COR-L47 (cell line): ENCODE measurements at regions not wholly inside any gene's neighbourhood (a gene's known extent, or its start where the extent isn't known, plus 50 kb on each side); places are given as distances from the start of the nearest gene placed in this dataset.
"Not testable (repeated sequence)": the region's sequence is repeated elsewhere in the genome, so short reads cannot be mapped to it uniquely, and the experiment has no call there.

Source experiments
- DNase-seq: peaks from one replicate; lab custom pipeline; 2025; lab: John Stamatoyannopoulos, UW

DNA sequence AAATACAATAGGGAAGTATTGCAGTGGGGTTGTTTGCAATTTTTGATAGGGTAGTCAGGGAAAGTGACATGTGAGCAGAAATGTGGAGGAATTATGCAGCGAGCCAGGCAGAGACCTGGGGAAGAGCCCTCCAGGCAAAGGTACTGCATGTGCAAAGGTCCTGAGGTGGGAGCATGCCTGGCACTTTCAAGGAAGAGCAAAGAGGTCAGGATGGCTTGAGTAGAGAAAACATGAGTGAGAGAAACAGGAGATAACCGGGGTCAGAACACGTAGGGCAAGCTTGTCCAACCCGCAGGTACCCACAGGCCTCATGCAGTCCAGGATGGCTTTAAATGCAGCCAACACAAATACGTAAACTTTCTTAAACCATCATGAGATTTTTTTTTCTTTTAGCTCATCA, 71.0 kb downstream of the COQ2 start:
- no peak for DNase-seq

DNA sequence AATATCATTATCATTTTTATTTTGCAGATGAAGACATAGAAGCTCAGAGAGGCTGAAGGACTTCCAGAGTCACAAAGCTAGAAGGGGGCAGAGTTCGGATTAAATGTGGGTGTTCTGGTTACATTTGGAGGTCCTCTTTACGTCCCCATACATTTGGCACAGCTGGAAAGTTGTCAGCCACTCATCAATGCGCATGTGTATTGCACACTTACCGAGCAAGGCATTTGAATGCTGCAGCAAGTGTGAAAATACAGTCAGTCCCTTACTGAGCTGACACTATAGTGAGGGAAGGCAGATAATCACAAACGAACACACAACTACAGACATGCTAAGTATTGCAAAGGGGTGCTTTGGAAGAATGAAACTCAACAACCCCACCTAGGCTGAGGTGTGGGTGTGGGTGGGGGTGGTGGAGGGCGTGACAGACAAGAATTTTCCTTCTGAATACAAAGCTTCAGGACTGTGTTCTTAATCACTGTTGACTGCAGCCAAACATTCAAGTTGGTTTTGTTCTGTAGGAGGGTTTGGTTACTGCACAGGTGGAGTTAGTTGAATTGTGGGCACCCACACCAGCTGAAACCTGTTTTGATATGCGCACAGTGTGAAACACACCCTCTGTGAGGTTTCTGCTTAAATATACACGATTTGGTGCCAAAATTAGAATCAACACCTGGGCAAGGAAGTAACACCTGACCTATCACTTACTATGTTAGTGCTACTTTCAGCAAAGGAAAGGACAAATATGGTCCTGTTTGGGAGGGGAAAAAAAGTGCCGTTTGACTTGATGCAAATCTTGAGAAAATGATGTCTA, 72.4 kb downstream of the COQ2 start:
- peak; percentile 86 for DNase-seq

DNA sequence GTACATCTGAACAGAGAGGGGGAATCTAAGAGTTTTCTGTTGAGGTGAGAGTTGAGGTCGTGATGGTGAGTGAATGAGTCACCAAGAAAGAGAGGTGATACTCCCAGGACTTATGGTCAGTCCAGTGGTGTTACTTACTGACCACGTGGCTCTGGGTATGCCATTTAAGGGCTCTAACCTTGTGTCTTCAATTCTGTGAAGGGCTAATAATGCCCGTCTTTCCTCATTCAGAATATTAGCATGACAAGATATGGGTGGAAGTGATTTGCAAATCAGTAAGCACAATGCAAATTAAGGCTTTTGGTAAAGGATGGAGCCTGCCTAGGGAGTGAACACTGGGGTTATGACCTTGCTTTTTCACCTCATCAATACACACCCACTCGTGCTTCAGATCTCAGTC, 75.2 kb downstream of the COQ2 start:
- no peak for DNase-seq

DNA sequence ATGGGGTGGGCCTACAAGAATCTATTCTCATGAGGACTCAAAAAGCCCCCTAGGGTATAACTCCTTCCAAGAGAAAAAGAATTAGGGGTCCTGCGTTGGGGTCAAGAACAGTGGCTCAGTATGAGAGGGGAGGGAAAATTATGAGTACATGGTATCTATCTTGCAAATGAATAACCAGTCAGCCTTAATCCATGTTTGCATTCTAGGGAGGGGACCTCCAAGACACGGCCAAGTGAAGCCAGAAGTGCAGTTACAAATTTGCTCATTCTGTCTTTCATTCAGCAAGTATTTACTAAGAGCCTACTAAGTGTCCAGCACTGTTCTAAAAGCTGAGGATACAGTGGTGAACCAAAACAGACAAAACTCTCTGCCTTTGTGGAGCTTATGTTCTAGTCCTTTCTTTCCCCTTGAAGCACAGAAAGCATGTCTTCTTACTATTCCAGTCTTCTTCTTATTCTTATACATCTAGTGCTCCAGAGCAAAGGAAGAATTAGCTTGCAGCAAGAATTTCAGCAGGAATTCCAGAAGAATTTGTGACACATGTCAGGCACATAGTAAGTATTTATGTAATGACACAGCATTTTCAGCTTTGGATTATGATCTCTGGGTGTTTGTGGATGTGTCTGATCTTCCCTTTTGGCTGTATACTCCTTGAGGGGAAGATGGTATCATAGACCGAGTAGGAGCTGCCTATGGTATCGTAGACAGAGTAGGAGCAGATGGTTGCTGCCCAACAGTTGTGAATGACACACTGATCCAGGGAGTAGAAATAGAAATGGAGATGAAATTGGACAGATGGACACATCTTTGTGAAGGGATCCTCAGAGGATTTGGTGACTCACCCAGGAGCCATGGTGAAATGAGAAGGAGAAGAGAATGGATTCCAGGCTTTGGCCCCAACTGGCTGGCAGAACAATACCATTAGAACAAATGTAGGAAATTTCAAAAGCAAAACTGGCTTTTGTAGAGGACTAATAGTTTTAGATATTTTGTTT, 75.9 kb downstream of the COQ2 start:
- DNase-seq = no peak

DNA sequence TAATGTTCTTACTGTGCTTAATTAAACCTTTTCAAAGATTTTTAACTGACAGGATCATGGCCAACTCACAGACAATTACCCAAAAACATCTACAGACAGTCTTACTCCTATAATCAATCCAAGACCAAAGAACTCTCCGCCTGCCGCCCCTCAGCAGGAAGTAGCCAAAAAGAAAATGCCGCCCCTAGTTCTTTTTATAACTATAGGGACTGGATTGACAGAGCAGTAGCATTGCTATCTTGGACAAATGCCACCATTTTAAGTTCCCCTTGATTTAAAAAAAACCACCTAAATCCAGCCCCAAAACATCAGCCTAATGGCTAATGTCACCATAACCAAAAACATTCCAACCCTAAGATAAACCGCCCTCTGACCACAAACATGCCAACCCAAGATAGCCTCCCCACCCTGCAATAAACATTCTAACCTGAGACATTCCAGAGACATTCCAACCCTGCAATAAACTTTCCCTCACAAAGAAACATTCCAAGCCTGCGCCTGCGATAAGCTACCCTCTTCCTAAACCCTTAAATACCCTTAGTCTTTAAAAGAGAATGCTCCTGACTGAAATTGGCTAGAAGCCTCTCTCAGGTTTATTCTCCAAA, 77.0 kb downstream of the COQ2 start:
- DNase-seq = no peak

DNA sequence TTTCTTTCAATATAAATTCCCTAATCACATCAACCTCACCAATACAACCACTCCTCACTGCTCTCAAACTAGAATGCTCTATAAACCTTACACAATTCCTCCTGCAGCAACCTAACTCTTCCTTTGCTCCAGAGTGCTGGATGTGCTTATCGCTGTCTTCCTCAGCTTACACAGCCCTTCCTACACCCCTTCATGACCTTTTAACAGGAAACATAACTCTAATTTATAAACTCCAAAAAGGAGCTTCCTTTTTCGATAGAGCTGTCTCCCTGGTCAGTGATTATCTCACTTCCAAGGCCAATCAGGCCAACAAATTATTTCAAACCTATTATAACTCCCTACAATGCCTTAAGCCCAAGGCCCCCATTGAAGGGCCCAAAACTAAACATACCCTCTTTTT, 78.8 kb downstream of the COQ2 start:
- DNase-seq = no peak

DNA sequence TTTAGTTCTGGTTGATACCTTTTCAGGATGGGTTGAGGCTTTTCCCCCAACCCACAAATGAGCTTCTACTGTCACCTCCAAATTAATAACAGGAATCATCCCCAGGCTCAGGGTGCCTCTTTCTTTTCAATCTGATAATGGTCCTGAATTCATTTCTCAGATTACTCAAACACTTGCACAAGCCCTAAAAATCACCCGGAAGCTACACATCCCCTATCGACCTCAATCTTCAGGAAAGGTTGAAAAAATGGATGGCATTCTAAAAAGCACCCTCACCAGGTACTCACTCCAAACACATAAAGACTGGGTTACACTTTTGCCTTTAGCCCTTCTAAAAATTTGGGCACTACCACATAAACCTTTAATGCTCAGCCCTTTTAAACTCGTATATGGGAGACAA, 79.9 kb downstream of the COQ2 start:
- no peak for DNase-seq

DNA sequence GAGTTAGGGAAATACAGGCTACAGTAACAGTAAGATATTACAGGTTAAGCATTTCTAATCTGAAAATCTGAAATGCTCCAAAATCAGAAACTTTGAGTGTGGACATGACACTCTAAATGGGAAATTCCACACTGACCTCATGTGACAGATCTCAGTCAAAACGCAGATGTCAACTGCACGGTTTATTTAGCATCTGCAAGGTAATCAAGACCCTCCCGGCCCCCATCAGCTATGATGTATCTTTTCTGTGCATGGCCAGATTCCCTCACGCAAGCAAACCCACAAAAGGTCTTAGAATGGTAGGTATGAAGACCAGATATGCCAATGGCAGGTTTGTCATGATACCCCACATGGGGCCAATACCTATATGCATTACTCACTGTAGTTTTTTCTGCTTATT, 82.8 kb downstream of the COQ2 start:
- DNase-seq = no peak

DNA sequence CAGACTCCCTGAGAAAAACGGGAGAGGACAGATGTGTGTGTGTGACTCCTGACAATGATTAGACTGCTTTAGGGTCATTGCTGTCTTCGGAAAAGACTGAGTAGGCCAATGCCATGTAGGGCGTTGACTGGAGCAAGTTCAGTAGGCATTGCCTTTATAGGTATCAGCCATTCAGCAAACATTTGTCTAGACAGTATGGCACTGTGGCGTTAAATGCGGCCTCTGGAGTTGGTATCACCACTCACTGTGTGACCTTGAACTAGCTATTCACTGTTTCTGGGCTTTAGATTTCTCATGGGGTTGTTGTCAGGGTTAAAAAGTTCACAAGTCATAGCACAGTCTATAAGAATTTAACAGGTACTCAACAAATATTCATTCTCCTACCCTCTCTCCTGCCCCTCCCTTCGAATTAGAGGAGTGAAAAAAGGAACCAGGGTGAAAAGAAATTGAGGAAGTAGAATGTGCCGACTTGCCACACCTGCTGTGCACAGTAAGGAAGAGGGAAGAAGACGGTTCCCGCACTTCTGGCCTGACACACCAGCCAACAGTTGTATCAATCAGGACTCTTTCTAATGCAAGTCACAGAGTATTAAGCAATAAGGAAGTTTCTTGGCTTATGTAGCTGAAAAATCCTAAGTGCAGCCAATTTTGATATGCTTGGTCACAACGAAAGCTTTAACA, 83.2 kb upstream of the PLAC8 start:
- DNase-seq = no peak

DNA sequence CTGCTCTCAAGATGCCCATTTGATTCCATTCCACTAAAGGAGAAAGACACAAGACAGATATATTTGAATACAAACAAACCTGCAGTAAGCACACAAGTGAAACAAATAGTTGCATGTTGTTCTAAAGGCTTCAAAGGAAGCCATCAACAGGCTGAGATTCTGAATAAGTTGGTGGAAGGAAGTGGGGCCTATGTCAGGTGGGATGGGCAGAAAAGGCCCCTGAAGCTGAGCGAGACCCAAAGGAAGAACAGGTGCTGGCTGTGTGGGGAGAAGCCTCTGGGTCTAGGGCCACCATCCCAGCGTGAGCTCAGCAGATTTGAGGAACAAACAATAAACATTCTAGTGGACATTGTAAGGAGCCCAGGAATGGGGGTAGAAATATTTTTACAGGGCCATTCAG, 82.4 kb upstream of the PLAC8 start:
- no peak for DNase-seq

DNA sequence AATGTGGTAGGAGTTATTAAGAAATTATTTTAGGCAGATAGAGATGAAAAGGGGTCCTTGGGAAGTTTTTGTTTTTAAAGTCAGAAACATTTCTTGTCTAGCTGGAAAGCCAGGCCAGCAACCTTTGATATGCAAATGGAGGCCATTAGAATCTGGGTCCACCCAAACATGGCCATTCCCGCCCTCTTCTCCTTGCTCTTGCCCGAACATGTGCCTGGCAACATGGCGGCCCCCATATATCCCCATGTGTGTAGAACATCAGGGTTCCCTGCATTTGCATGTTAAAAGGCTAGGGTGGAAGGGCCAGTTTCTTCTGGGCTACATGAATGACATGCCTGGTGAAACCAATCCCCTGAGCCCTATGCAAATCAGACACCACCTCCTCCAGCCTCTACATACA, 80.7 kb upstream of the PLAC8 start:
- no peak for DNase-seq

DNA sequence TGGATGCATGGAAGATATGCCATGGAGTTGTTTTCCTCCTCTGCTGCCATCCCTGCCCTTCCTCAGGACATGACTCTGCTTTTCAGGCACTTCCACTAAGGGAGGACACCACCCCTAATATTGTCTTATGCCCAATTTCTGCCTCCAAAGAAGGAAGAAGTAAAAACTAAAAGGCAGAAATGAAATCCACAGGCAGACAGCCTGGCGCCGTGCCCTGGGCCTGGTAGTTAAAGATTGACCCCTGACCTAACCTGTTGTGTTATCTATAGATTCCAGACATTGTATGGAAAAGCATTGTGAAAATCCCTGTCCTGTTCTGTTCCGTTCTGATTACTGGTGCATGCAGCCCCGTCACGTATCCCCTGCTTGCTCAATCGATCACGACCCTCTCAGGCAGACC, 80.1 kb upstream of the PLAC8 start:
- not testable (repeated sequence) for DNase-seq

DNA sequence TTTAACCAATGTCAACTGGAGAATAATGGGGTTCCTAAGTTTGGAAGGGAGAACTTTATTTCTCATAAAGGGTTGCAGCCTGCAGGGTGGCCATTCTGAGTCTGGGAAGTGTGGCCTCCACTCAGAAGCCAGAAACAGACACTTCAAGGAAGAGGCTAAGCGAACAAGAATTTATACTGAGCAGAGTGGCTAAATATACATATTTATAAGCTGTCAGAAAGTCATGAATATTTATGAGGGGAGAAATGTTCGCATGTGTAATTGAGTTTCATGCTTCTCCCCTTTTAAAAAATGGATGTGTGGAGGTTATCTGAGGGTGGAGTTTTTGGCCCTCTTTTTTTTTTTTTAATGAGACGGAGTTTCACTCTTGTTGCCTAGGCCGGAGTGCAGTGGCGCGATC, 78.1 kb upstream of the PLAC8 start:
- DNase-seq = no peak

DNA sequence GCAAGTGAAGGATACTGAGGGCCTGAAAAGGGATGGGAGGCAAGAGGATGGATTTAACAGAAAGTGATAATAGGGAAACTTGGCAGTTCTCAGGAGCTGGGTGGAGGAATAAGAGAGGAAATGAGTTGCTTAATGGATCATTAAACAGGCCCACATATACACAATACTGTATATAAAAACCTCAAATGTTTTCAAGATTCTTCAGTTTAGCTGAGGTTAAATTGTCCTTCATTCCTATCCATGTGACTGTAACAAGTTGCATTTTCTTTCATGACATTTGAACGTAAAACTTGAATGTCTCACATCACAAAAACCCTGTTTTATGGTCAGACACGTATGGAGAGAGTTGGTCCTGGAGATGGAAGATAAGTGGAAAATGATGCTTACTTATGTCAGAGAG, 76.5 kb upstream of the PLAC8 start:
- no peak for DNase-seq

DNA sequence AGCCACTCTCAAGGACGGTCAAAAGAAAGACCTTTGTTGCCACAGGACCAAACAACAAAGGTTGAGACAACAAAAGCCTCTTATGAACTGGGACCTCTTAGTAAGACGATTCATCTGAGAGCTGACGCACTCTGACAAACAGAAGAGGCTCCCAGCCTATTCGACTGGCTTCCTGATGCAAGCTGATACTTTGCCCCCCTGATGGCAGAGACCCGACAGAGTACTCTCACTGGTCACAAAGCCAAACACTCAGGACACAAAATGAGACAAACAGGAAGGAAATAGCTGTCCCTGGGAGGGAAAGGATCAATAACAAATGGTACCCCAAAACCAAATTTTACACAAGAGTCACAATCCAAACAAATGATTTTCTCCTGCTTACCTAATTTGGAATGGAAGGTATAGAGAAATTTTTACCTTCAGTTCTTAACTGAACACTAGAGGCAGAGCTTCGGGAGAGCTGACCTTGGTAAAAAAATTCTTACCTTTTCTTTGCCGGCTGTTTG, 75.2 kb upstream of the PLAC8 start:
- DNase-seq = no peak

DNA sequence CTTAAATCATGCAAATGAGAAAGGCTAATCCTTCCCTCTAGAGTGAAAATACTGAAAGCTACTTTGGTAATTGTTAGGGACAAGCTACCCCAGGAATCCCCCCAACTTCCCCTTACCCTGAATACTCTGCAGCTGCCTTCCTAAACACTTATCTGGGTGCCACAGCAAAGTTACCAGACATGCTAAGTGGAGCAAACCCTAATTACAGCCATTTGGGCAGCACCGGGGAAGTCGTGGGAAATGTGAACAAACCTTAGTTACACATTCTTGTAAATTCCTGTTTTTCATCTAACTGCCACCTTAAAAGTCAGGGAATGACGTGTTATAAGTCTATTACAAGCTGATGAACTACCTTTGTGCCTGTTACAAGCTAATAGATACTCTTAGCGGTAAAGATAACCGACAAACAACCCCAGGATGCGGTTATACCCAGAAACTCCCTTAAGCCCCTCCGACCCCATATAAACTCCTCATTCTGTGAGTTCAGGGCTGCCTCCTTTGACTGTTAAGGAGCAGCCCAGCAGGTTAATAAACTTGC, 66.0 kb upstream of the PLAC8 start:
- DNase-seq = no peak

DNA sequence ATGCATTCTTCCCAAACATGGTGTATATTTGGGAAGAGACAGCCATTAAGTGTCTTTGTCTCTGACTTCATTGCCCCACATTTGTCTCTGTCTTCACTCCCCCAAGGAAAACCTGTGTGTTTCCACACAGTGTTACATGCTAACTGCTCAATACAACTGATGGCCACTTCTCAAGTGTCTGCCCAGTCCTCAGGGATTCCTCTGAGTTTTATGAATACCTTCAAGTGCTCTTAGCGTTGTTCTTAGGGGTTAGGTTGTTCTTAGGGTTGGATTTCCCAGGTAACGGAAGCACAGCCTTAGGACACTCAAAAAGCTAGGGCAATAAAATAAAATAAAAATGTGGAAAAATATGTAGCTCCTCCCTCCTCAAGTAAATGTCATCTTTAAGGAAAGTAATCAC, 64.7 kb upstream of the PLAC8 start:
- no peak for DNase-seq

DNA sequence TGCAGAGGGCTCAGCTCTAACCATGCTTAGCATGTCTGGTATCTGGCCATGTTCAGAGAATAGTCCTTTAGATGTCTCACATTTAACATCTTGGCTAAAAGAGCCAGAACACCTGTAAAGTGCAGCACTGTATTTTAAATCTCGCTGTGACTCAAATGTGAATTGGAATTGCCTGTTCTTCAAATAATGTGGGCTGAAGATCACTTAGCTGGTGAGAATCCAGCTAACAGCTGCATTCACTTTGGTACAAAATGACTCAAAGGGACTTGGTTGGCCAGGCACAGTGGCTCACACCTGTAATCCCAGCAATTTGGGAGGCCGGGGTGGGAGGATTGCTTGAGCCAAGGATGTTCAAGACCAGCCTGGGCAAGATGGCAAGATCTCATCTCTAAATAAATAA, 63.5 kb upstream of the PLAC8 start:
- DNase-seq = no peak

DNA sequence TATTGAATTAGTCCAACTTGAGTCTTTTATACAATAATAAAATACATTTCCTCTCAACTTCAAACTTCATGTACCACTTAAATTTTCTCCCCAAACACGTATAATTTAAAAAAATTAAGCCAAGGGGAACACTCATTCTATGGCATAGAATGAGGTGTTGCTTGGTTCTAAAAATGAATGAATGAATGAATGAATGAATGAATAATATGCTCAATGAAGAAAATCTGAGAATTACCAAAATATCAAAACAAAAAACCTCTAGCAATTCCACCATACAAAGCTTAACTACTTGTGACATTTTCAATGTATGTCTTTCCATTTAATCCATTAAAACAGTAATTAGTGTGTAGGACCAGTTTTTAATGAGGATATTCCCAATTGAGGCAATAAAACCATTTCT, 62.7 kb upstream of the PLAC8 start:
- DNase-seq = no peak

DNA sequence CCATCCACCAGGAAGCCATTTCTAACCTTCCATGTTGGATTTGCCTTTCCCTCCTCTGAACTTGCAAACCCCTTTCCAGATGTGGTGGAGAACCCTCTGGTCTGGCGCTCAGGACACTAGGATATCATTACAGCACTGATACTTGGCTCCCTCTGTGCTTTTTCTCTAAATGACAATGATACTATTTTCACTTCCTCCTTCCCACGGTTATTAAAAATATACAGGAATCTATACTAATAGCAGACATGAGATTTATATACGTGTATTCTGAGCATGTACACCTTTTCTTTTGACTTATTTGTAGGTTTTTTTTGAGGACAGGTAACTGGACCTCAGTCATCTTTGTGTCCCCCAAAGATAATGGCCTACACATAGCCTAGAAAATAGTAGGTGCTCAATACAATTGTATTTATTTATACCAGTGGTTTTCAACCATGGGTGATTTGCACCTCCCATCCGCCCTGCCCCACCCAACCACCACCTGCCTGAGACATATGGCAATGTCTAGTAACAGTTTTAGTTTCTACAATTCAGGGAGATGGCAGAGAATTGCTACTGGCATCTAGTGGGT, 60.4 kb upstream of the PLAC8 start:
- DNase-seq = no peak

DNA sequence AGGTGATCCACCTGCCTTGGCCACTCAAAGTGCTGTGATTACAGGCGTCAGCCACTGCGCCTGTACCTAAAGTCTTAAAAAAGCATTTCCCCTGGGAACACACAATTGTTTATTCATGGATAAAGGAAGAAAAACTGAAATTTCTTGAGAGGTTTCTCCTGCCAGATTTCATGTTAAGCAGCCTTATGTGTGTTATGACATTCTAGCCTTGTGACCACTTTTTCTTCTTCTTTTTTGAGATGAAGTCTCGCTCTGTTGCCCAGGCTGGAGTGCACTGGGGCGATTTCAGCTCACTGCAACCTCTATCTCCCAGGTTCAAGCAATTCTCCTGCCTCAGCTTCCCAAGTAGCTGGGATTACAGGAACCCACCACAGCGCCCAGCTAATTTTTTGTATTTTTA, 57.8 kb upstream of the PLAC8 start:
- no peak for DNase-seq
